ENCODE measurements at regions not wholly inside any gene's neighbourhood (a gene's known extent, or its start where the extent isn't known, plus 50 kb on each side); places are given as distances from the start of the nearest gene placed in this dataset.

GRCh38 chr3:156620901-156621300 lies 53.5 kb upstream of the TIPARP start:
- Histone ChIP-seq H3K4me3 (no peak overlapping the region), H3K36me3 (no peaks in the 10 kb centered on the region), H3K27me3 (ENCODE audit: low read depth) (no peaks in the 10 kb centered on the region), H3K9me3 (replicated peaks) (no peaks in the 10 kb centered on the region), H3K27ac (replicated peaks) (no peak overlapping the region), H3K4me1 (peaks cover 5% of the 10 kb centered on the region)
- intact Hi-C loops (cut with micrococcal nuclease): no loop called here
- no peak for DNase-seq
- TF ChIP-seq CTCF (IDR thresholded peaks at IDR 0.05; ENCODE audit: borderline replicate concordance): no peak

DNA sequence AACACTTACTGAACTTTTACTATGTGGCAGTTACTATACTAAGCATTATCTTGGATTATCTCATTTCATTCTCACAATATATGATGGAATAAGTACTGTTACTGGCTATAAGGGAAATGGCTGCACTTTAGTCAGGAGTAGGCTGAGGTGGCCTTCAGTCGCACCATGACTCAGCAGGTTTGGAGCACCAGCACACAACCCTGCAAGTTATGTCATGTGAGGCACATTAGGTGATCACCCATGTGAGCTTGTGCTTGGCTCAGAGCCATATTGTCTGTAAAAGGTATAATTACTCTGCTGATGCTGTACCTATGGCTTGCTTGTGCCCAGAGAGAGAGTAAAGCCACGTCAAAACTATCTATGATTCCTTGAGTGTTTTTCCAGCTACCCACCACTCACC lies 54.1 kb upstream of the TIPARP start:
- Histone ChIP-seq H3K4me1 (peaks cover 10% of the 10 kb centered on the region), H3K27me3 (ENCODE audit: low read depth) (no peaks in the 10 kb centered on the region), H3K27ac (replicated peaks) (no peak overlapping the region), H3K36me3 (no peaks in the 10 kb centered on the region), H3K9me3 (replicated peaks) (no peaks in the 10 kb centered on the region), H3K4me3 (no peak overlapping the region)
- no peak for DNase-seq
- intact Hi-C loops (cut with micrococcal nuclease): no loop called here
- TF ChIP-seq CTCF (IDR thresholded peaks at IDR 0.05; ENCODE audit: borderline replicate concordance): no peak

GRCh38 chr3:156619376-156619775 lies 55.0 kb upstream of the TIPARP start:
- Histone ChIP-seq H3K4me1 (peaks cover 10% of the 10 kb centered on the region), H3K27me3 (ENCODE audit: low read depth) (no peaks in the 10 kb centered on the region), H3K9me3 (replicated peaks) (no peaks in the 10 kb centered on the region), H3K4me3 (no peak overlapping the region), H3K27ac (replicated peaks) (no peak overlapping the region), H3K36me3 (no peaks in the 10 kb centered on the region)
- no peak for DNase-seq
- intact Hi-C loops (cut with micrococcal nuclease): no loop called here
- TF ChIP-seq CTCF (IDR thresholded peaks at IDR 0.05; ENCODE audit: borderline replicate concordance): no peak

DNA sequence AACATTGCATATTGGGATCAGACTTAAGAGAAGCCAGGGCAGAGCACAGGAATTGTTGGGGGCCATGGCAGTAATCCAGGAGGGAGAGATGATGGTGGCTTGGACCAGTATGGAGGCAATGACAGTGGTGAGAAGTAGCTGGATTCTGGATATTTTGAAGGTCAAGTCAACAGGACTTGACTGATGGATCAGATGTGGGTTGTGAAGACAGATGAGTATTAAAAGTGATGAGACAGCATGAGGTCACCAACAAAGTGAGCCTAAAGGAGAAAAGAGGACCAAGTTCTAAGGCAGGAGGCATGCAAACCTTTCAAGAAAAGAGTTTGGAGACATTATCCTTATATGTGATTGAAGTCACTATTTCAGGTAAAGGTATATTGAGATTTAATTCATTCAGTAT lies 56.6 kb upstream of the TIPARP start:
- intact Hi-C loops (cut with micrococcal nuclease): no loop called here
- no peak overlapping the region for H3K4me3 ChIP-seq
- TF ChIP-seq CTCF (IDR thresholded peaks at IDR 0.05; ENCODE audit: borderline replicate concordance): no peak
- H3K9me3 ChIP-seq (replicated peaks): no peaks in the 10 kb centered on the region
- DNase-seq: no peak
- H3K27ac ChIP-seq (replicated peaks): no peak overlapping the region
- H3K36me3 ChIP-seq: no peaks in the 10 kb centered on the region
- no peaks in the 10 kb centered on the region for H3K27me3 ChIP-seq (ENCODE audit: low read depth)
- peaks cover 10% of the 10 kb centered on the region for H3K4me1 ChIP-seq

DNA sequence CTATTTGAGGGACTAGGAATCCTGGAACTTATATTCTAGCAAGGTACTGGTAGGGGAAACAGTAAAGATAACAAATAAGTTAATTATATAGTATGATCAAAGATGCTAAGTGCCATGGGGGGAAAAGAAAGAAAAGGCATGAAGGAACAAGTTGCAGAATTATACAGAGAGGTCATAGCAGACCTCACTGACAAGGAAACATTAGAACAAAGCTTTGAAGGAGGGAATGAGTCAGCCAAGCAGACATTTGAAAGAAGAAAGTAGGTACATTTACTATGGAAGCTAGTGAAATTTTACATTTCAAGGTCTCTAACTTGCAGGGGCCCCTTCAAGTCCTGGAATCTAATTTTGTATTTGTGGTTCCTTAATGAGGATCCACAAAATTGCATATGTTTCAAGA lies 57.2 kb upstream of the TIPARP start:
- no peak for TF ChIP-seq CTCF (IDR thresholded peaks at IDR 0.05; ENCODE audit: borderline replicate concordance)
- H3K4me1 ChIP-seq: peaks cover 10% of the 10 kb centered on the region
- H3K4me3 ChIP-seq: no peak overlapping the region
- intact Hi-C loops (cut with micrococcal nuclease): no loop called here
- no peaks in the 10 kb centered on the region for H3K9me3 ChIP-seq (replicated peaks)
- no peaks in the 10 kb centered on the region for H3K27me3 ChIP-seq (ENCODE audit: low read depth)
- H3K27ac ChIP-seq (replicated peaks): no peak overlapping the region
- no peaks in the 10 kb centered on the region for H3K36me3 ChIP-seq
- DNase-seq: no peak
